ENCODE measurements at regions not wholly inside any gene's neighbourhood (a gene's known extent, or its start where the extent isn't known, plus 50 kb on each side); places are given as distances from the start of the nearest gene placed in this dataset.

DNA sequence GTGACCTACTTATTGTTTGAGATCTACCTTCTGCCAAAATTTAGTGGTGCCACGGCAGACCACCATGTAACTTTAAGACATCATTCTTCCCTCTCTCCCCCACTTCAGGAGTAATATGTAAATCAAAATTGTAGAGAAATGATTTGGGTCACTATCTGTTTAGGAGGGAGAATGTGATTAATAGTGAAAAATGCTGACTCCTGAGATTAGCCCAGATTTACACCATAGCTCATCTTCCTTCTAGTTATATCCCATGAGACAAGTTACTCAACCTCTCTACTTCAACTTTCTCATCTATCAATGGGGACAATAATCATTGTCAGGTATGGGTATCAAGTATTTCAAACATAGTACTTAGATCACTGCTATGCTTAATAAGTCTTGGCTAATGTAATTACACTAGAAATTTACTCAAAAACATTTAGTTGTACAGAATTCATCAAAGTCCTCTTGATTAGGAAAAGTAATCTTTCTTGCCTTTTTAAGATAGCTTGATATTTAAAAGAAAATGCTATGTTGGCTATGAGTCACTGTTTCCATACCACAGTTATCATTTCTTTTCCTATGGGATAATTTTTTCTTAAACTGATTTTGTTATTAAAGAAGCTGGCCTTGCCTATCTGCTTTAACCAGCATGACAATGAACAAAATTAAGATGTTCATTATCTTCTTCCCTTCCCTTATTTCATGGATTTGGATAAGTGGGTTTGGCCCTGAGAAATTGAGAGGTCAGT is 1038.9 kb upstream of the ZEB2 start:
- H3K4me3 ChIP-seq (ENCODE audit: low read length): no peak overlapping the region
- no peak overlapping the region for H3K27ac ChIP-seq (ENCODE audit: low read depth, low read length)
- no peaks in the 10 kb centered on the region for H3K27me3 ChIP-seq (ENCODE audit: control insufficient read depth, insufficient read depth, low read length)
- no peak overlapping the region for H3K9ac ChIP-seq (ENCODE audit: low read length)
- H3K36me3 ChIP-seq (ENCODE audit: control insufficient read depth, insufficient read depth, low read length): no peaks in the 10 kb centered on the region
- no peaks in the 10 kb centered on the region for H3K4me1 ChIP-seq (ENCODE audit: control insufficient read depth, insufficient read depth, low read length)

GRCh38 chr2:145555360-145555759 is 1035.4 kb upstream of the ZEB2 start:
- no peaks in the 10 kb centered on the region for H3K36me3 ChIP-seq (ENCODE audit: control insufficient read depth, insufficient read depth, low read length)
- H3K9ac ChIP-seq (ENCODE audit: low read length): no peak overlapping the region
- H3K27me3 ChIP-seq (ENCODE audit: control insufficient read depth, insufficient read depth, low read length): no peaks in the 10 kb centered on the region
- H3K4me3 ChIP-seq (ENCODE audit: low read length): no peak overlapping the region
- no peak overlapping the region for H3K27ac ChIP-seq (ENCODE audit: low read depth, low read length)
- no peaks in the 10 kb centered on the region for H3K4me1 ChIP-seq (ENCODE audit: control insufficient read depth, insufficient read depth, low read length)

GRCh38 chr2:145551686-145552085 is 1031.8 kb upstream of the ZEB2 start:
- no peak overlapping the region for H3K27ac ChIP-seq (ENCODE audit: low read depth, low read length)
- H3K36me3 ChIP-seq (ENCODE audit: control insufficient read depth, insufficient read depth, low read length): no peaks in the 10 kb centered on the region
- H3K4me3 ChIP-seq (ENCODE audit: low read length): no peak overlapping the region
- no peaks in the 10 kb centered on the region for H3K4me1 ChIP-seq (ENCODE audit: control insufficient read depth, insufficient read depth, low read length)
- H3K27me3 ChIP-seq (ENCODE audit: control insufficient read depth, insufficient read depth, low read length): no peaks in the 10 kb centered on the region
- no peak overlapping the region for H3K9ac ChIP-seq (ENCODE audit: low read length)

- Histone ChIP-seq H3K4me3 (ENCODE audit: low read length) (no peak overlapping the region), H3K27ac (ENCODE audit: low read depth, low read length) (no peak overlapping the region)
These were observed 1028.6 kb upstream of the ZEB2 start for GRCh38 chr2:145548479-145548878.

GRCh38 chr2:145547620-145548019 is 1027.7 kb upstream of the ZEB2 start:
- Histone ChIP-seq H3K4me1 (ENCODE audit: control insufficient read depth, insufficient read depth, low read length) (no peaks in the 10 kb centered on the region), H3K9ac (ENCODE audit: low read length) (no peak overlapping the region), H3K27me3 (ENCODE audit: control insufficient read depth, insufficient read depth, low read length) (no peaks in the 10 kb centered on the region), H3K27ac (ENCODE audit: low read depth, low read length) (no peak overlapping the region), H3K36me3 (ENCODE audit: control insufficient read depth, insufficient read depth, low read length) (no peaks in the 10 kb centered on the region), H3K4me3 (ENCODE audit: low read length) (no peak overlapping the region)

More at GRCh38 chr2:145548479-145548878, 1028.6 kb upstream of the ZEB2 start:
- no peaks in the 10 kb centered on the region for H3K36me3 ChIP-seq (ENCODE audit: control insufficient read depth, insufficient read depth, low read length)
- H3K9ac ChIP-seq (ENCODE audit: low read length): no peak overlapping the region
- no peaks in the 10 kb centered on the region for H3K27me3 ChIP-seq (ENCODE audit: control insufficient read depth, insufficient read depth, low read length)
- H3K4me1 ChIP-seq (ENCODE audit: control insufficient read depth, insufficient read depth, low read length): no peaks in the 10 kb centered on the region

DNA sequence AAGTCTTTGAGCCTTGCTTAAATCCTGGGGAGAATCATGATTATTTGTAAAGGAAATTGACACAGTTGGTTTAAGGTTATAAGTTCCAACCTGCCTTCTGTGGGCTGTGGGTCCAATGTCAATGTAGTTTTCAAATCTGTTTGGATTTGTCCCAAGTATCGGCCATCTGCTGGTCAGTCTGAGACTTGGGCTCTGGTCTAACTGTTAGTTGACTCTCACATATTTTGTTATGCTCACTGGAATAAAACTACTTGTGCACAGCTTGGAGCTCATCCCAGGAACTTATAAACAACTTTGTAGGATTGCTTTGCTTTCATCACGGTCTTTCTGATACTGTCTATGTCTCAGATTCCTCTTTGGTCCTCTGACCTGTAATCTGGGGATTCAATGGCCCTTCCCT is 1026.2 kb upstream of the ZEB2 start:
- Histone ChIP-seq H3K27me3 (ENCODE audit: control insufficient read depth, insufficient read depth, low read length) (no peaks in the 10 kb centered on the region), H3K36me3 (ENCODE audit: control insufficient read depth, insufficient read depth, low read length) (no peaks in the 10 kb centered on the region), H3K27ac (ENCODE audit: low read depth, low read length) (no peak overlapping the region), H3K9ac (ENCODE audit: low read length) (no peak overlapping the region), H3K4me3 (ENCODE audit: low read length) (no peak overlapping the region), H3K4me1 (ENCODE audit: control insufficient read depth, insufficient read depth, low read length) (no peaks in the 10 kb centered on the region)

GRCh38 chr2:145543856-145544255 is 1023.9 kb upstream of the ZEB2 start:
- Histone ChIP-seq H3K36me3 (ENCODE audit: control insufficient read depth, insufficient read depth, low read length) (no peaks in the 10 kb centered on the region), H3K4me1 (ENCODE audit: control insufficient read depth, insufficient read depth, low read length) (no peaks in the 10 kb centered on the region), H3K27me3 (ENCODE audit: control insufficient read depth, insufficient read depth, low read length) (no peaks in the 10 kb centered on the region), H3K4me3 (ENCODE audit: low read length) (no peak overlapping the region), H3K27ac (ENCODE audit: low read depth, low read length) (no peak overlapping the region), H3K9ac (ENCODE audit: low read length) (no peak overlapping the region)

DNA sequence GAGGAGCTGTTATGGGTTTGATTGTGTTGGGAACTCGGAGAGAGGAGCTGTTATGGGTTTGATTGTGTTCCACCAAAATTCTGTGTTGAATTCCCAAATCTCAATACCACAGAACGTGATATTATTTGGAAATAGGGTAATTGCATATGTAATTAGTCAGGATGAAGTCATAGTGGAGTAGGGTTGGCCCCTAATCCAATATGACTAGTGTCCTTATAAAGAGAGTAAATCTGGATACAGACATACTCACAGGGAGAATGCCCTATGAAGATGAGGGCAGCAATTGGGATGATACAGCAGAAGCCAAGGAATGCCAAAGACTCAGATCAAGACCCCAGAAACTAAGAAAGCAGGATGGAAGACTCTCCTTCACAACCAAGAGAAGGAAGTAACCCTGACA is 1023.2 kb upstream of the ZEB2 start:
- Histone ChIP-seq H3K27me3 (ENCODE audit: control insufficient read depth, insufficient read depth, low read length) (no peaks in the 10 kb centered on the region), H3K4me3 (ENCODE audit: low read length) (no peak overlapping the region), H3K9ac (ENCODE audit: low read length) (no peak overlapping the region), H3K36me3 (ENCODE audit: control insufficient read depth, insufficient read depth, low read length) (no peaks in the 10 kb centered on the region), H3K27ac (ENCODE audit: low read depth, low read length) (no peak overlapping the region), H3K4me1 (ENCODE audit: control insufficient read depth, insufficient read depth, low read length) (no peaks in the 10 kb centered on the region)

DNA sequence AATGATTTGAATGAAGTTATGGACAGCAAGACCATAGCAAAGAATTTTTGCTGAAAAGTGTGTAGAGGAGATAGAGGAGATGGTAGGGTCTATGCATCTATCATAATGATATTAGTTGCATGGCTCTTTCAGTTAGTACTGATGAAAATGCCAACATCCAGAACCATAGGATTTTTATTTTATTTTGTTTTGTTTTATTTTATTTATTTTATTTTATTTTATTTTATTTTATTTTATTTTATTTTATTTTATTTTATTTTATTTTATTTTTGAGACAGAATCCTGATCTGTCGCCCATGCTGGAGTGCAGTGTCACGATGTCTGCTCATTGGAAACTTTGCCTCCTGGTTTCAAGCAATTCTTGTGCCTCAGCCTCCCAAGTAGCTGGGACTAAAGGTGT is 1021.1 kb upstream of the ZEB2 start:
- Histone ChIP-seq H3K4me1 (ENCODE audit: control insufficient read depth, insufficient read depth, low read length) (no peaks in the 10 kb centered on the region), H3K27me3 (ENCODE audit: control insufficient read depth, insufficient read depth, low read length) (no peaks in the 10 kb centered on the region), H3K4me3 (ENCODE audit: low read length) (no peak overlapping the region), H3K36me3 (ENCODE audit: control insufficient read depth, insufficient read depth, low read length) (no peaks in the 10 kb centered on the region), H3K27ac (ENCODE audit: low read depth, low read length) (no peak overlapping the region), H3K9ac (ENCODE audit: low read length) (no peak overlapping the region)

- Histone ChIP-seq H3K4me3 (ENCODE audit: low read length) (no peak overlapping the region), H3K27me3 (ENCODE audit: control insufficient read depth, insufficient read depth, low read length) (no peaks in the 10 kb centered on the region), H3K4me1 (ENCODE audit: control insufficient read depth, insufficient read depth, low read length) (no peaks in the 10 kb centered on the region), H3K36me3 (ENCODE audit: control insufficient read depth, insufficient read depth, low read length) (no peaks in the 10 kb centered on the region), H3K27ac (ENCODE audit: low read depth, low read length) (no peak overlapping the region), H3K9ac (ENCODE audit: low read length) (no peak overlapping the region)
These were observed 1018.9 kb upstream of the ZEB2 start for GRCh38 chr2:145538661-145539350.

GRCh38 chr2:145530653-145531052 is 1010.7 kb upstream of the ZEB2 start:
- no peaks in the 10 kb centered on the region for H3K4me1 ChIP-seq (ENCODE audit: control insufficient read depth, insufficient read depth, low read length)
- no peaks in the 10 kb centered on the region for H3K27me3 ChIP-seq (ENCODE audit: control insufficient read depth, insufficient read depth, low read length)
- no peak overlapping the region for H3K9ac ChIP-seq (ENCODE audit: low read length)
- no peak overlapping the region for H3K27ac ChIP-seq (ENCODE audit: low read depth, low read length)
- H3K36me3 ChIP-seq (ENCODE audit: control insufficient read depth, insufficient read depth, low read length): no peaks in the 10 kb centered on the region
- H3K4me3 ChIP-seq (ENCODE audit: low read length): no peak overlapping the region

DNA sequence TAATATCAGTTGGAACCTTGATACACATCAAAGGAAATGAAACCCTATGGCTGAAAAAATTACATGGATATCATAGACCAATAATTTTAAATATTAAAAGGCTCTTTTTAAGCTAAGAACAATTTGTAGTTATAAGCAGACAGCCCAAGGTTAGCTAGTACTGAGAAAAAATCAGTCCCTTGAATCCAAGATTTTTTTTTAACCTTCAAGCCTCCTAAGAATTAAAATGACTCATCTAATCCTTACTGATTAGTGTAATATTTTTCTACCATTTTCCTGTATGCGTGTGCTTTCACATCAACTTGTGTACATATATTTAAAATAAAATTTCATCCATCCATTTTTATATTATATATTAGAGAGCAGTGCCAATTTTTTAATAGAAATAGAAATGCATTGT is 1004.9 kb upstream of the ZEB2 start:
- H3K36me3 ChIP-seq (ENCODE audit: control insufficient read depth, insufficient read depth, low read length): no peaks in the 10 kb centered on the region
- no peaks in the 10 kb centered on the region for H3K4me1 ChIP-seq (ENCODE audit: control insufficient read depth, insufficient read depth, low read length)
- H3K27ac ChIP-seq (ENCODE audit: low read depth, low read length): no peak overlapping the region
- no peak overlapping the region for H3K4me3 ChIP-seq (ENCODE audit: low read length)
- H3K9ac ChIP-seq (ENCODE audit: low read length): no peak overlapping the region
- no peaks in the 10 kb centered on the region for H3K27me3 ChIP-seq (ENCODE audit: control insufficient read depth, insufficient read depth, low read length)

DNA sequence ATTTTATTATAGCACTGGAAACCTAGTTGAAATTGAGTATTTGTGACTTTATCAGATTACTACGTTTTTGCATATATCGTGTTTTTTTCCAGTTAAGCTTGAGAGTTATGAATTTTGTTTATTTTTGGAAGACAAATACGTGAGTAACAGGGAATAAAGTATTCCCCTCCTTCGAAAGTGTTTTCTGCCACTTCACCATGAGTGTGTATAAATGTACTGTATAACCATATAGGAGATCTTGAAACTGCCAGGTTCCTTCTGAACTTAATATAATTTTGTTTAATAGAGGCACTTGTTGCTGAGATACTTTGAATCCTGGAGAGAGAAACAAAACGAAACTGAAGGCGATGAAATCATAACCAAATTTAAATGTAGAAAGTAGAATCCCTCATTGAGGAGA is 1004.4 kb upstream of the ZEB2 start:
- no peak overlapping the region for H3K27ac ChIP-seq (ENCODE audit: low read depth, low read length)
- no peaks in the 10 kb centered on the region for H3K27me3 ChIP-seq (ENCODE audit: control insufficient read depth, insufficient read depth, low read length)
- H3K9ac ChIP-seq (ENCODE audit: low read length): no peak overlapping the region
- no peaks in the 10 kb centered on the region for H3K36me3 ChIP-seq (ENCODE audit: control insufficient read depth, insufficient read depth, low read length)
- no peaks in the 10 kb centered on the region for H3K4me1 ChIP-seq (ENCODE audit: control insufficient read depth, insufficient read depth, low read length)
- no peak overlapping the region for H3K4me3 ChIP-seq (ENCODE audit: low read length)

Data from rectal smooth muscle tissue (tissue), 1 donor.